GM21381 (cell line): ENCODE measurements at regions not wholly inside any gene's neighbourhood (a gene's known extent, or its start where the extent isn't known, plus 50 kb on each side); places are given as distances from the start of the nearest gene placed in this dataset.

Experiments used
- ATAC-seq: cut with Tn5 transposase; IDR thresholded peaks from one replicate; pipeline ENCODE4 v1.9.1; 2021; ENCODE audit warnings: mild to moderate bottlenecking, moderate library complexity; ENCODE audit not compliant: unreplicated experiment

DNA sequence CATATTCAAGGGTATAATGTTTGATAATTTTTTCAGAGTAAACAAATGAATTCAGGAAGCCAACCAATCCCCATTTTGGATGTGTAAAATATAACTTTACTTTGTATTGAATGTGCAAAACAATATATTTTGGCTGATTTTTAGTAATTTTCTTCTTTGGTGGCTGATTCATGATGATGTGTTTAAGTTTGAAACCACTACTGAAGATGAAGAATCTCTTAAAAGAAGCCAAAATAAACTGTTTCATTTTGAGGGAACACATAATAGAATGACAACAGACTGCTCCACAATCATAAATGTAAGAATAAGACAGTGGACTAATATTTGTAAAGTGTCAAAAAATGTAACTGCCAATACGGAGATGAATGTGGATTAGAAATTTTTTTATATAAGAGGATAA is 52.5 kb upstream of the TRIM43 start:
- ATAC-seq: no peak

DNA sequence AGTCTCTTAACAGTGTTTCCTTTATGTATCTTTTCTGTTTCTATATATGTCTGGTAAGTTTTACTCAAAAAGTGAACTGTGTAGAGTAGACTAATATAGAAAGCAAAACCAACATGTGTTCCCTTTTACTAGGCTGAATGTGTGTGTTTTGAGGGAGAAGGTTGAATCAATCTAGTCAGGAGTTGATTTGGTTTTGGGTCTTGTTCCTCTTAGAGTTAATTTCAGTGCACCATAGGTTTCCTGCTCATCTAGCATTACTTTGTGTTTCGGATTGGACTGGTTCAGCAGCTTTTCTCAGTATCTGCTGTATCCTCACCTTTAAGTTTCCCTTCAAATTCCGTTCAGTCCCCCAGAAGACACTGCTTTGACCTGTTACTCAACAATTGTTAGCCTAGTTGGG is 52.0 kb upstream of the TRIM43 start:
- ATAC-seq: peak; percentile 64
